GM13976 (cell line): ENCODE measurements at regions not wholly inside any gene's neighbourhood (a gene's known extent, or its start where the extent isn't known, plus 50 kb on each side); places are given as distances from the start of the nearest gene placed in this dataset.

ENCODE experiments used
- DNase-seq: peaks from one replicate; pipeline ENCODE4 v3.0.0; 2012; ENCODE audit warnings: low spot score
- CTCF ChIP-seq: IDR thresholded peaks from 2 replicates; pipeline ENCODE4 v1.5.1; 2012; ENCODE audit warnings: borderline replicate concordance, mild to moderate bottlenecking; ENCODE audit not compliant: insufficient read depth; ENCODE audit errors: extremely low read depth, missing control alignments, control extremely low read depth
- in situ Hi-C: fragments of 300-500 bp; cut with MboI; formaldehyde crosslinking; loops from one replicate; pipeline ENCODE4 v1.12.0; 2022; ENCODE audit warnings: low sequenced_read_pairs, mixed read lengths, inconsistent platforms; ENCODE audit not compliant: unreplicated experiment

GRCh38 chr16:56075732-56076388 lies 115.4 kb upstream of the GNAO1 start:
- in situ Hi-C loops, result no loop called here
- DNase-seq, result no peak
- no peak for TF ChIP-seq CTCF

- no peak for TF ChIP-seq CTCF
- DNase-seq, result no peak
- in situ Hi-C loops, result no loop called here
Observed at GRCh38 chr16:56073508-56073907, 117.8 kb upstream of the GNAO1 start.

GRCh38 chr16:56072096-56072495 lies 119.2 kb upstream of the GNAO1 start:
- no peak for DNase-seq
- in situ Hi-C loops, result no loop called here
- no peak for TF ChIP-seq CTCF

GRCh38 chr16:56068816-56069215 lies 122.5 kb upstream of the GNAO1 start:
- no peak for DNase-seq
- in situ Hi-C loops, result no loop called here
- no peak for TF ChIP-seq CTCF

GRCh38 chr16:56068314-56068713 lies 123.0 kb upstream of the GNAO1 start:
- in situ Hi-C loops, result no loop called here
- no peak for TF ChIP-seq CTCF
- DNase-seq, result no peak

- in situ Hi-C loops, result no loop called here
- TF ChIP-seq CTCF, result no peak
- no peak for DNase-seq
Observed at GRCh38 chr16:56067406-56067805, 123.9 kb upstream of the GNAO1 start.

- DNase-seq, result no peak
- in situ Hi-C loops, result no loop called here
- TF ChIP-seq CTCF, result no peak
Observed at GRCh38 chr16:56066617-56067016, 124.7 kb upstream of the GNAO1 start.
